ENCODE measurements at regions not wholly inside any gene's neighbourhood (a gene's known extent, or its start where the extent isn't known, plus 50 kb on each side); places are given as distances from the start of the nearest gene placed in this dataset.

DNA sequence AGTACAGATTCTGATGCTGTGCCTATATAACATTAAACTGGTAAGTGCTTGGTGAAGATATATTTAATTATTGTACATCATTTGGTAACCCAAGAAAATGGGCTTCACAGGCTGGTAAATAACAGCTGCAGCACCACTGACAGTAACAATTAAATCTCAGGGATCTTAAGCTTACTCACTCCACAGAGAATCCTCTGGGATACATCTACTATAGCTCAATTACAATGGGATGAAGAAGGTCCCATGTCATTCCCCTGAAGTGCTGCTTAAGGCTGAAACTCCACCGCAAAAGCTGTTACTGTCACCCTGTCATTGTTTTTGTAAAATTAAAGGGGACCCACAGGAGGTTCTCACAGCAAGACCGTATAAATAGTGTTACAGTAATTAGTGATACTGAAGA is 153.0 kb downstream of the IMPG2 start:
- no peak overlapping the region for H3K4me3 Mint-ChIP-seq
- no peak for DNase-seq
- H3K9me3 Mint-ChIP-seq: no peaks in the 10 kb centered on the region
- H3K4me1 Mint-ChIP-seq: peaks cover 5% of the 10 kb centered on the region
- H3K36me3 Mint-ChIP-seq (ENCODE audit: low read depth): no peaks in the 10 kb centered on the region
- TF ChIP-seq, protein P1, sequence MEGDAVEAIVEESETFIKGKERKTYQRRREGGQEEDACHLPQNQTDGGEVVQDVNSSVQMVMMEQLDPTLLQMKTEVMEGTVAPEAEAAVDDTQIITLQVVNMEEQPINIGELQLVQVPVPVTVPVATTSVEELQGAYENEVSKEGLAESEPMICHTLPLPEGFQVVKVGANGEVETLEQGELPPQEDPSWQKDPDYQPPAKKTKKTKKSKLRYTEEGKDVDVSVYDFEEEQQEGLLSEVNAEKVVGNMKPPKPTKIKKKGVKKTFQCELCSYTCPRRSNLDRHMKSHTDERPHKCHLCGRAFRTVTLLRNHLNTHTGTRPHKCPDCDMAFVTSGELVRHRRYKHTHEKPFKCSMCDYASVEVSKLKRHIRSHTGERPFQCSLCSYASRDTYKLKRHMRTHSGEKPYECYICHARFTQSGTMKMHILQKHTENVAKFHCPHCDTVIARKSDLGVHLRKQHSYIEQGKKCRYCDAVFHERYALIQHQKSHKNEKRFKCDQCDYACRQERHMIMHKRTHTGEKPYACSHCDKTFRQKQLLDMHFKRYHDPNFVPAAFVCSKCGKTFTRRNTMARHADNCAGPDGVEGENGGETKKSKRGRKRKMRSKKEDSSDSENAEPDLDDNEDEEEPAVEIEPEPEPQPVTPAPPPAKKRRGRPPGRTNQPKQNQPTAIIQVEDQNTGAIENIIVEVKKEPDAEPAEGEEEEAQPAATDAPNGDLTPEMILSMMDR (IDR thresholded peaks at IDR 0.05): no peak
- no peaks in the 10 kb centered on the region for H3K27me3 Mint-ChIP-seq (ENCODE audit: low read depth, poor library complexity)
- no peak overlapping the region for H3K27ac Mint-ChIP-seq

- Mint-ChIP-seq H3K4me3 (no peak overlapping the region), H3K4me1 (peaks cover 4% of the 10 kb centered on the region), H3K27me3 (ENCODE audit: low read depth, poor library complexity) (no peaks in the 10 kb centered on the region), H3K36me3 (ENCODE audit: low read depth) (no peaks in the 10 kb centered on the region), H3K27ac (no peak overlapping the region), H3K9me3 (no peaks in the 10 kb centered on the region)
- DNase-seq: no peak
- TF ChIP-seq, protein P1 (IDR thresholded peaks at IDR 0.05): no peak
Observed at GRCh38 chr3:101166150-101166549, 154.2 kb downstream of the IMPG2 start.

GRCh38 chr3:101163554-101163953 is 156.8 kb downstream of the IMPG2 start:
- no peak for DNase-seq
- TF ChIP-seq, protein P1 (IDR thresholded peaks at IDR 0.05): no peak
- Mint-ChIP-seq H3K27me3 (ENCODE audit: low read depth, poor library complexity) (peaks cover 3% of the 10 kb centered on the region), H3K27ac (no peak overlapping the region), H3K4me3 (no peak overlapping the region), H3K36me3 (ENCODE audit: low read depth) (no peaks in the 10 kb centered on the region), H3K9me3 (no peaks in the 10 kb centered on the region), H3K4me1 (no peaks in the 10 kb centered on the region)

DNA sequence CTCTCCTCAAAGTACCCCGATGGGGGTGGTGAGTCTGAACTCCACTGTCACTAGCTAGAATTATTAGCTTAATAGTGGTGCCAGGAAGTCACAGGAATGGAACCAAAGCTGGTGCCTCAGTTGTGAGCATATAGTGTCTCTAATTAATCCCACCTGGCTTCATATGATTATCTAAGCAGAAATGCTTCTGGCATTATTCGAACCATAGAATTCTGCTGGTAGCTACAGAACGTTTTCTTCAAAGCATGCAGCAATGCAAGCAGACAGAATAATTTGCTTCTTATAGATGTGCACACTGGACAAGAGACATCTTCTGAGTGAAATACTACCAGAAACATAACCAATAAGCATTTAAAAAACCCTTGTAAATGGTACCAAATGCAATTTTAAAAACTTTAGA is 160.9 kb downstream of the IMPG2 start:
- H3K27ac Mint-ChIP-seq: no peak overlapping the region

DNA sequence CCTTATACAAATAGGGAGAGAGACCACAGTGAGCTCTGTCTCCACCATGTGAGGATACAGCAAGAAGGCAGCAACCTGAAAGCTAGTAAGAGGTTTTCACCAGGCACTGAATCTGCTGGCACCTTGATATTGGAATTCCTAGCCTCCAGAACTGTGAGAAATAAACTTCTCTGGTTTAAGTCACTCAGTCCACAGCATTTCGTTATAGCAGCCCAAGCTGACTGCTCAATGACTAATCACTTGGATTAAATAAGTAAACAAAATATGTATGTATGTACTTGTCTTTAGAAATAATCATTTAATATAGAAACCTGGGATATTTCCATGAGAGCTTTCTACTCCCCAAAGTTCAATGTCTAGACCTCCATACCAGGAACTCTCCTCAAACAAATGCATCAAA is 162.0 kb downstream of the IMPG2 start:
- no peak overlapping the region for H3K4me3 Mint-ChIP-seq
- no peaks in the 10 kb centered on the region for H3K9me3 Mint-ChIP-seq
- H3K36me3 Mint-ChIP-seq (ENCODE audit: low read depth): no peaks in the 10 kb centered on the region
- no peak overlapping the region for H3K27ac Mint-ChIP-seq
- no peak for DNase-seq
- H3K27me3 Mint-ChIP-seq (ENCODE audit: low read depth, poor library complexity): peaks cover 3% of the 10 kb centered on the region
- no peaks in the 10 kb centered on the region for H3K4me1 Mint-ChIP-seq
- TF ChIP-seq, protein P1 (IDR thresholded peaks at IDR 0.05): no peak

More for the DNA sequence above, 160.9 kb downstream of the IMPG2 start:
- no peaks in the 10 kb centered on the region for H3K4me1 Mint-ChIP-seq
- no peak overlapping the region for H3K4me3 Mint-ChIP-seq
- TF ChIP-seq, protein P1 (IDR thresholded peaks at IDR 0.05): no peak
- no peaks in the 10 kb centered on the region for H3K36me3 Mint-ChIP-seq (ENCODE audit: low read depth)
- H3K27me3 Mint-ChIP-seq (ENCODE audit: low read depth, poor library complexity): peaks cover 3% of the 10 kb centered on the region
- no peak for DNase-seq
- H3K9me3 Mint-ChIP-seq: no peaks in the 10 kb centered on the region

GRCh38 chr3:101156787-101157345 is 163.5 kb downstream of the IMPG2 start:
- no peaks in the 10 kb centered on the region for H3K9me3 Mint-ChIP-seq
- DNase-seq: no peak
- H3K27me3 Mint-ChIP-seq (ENCODE audit: low read depth, poor library complexity): peaks cover 3% of the 10 kb centered on the region
- H3K4me3 Mint-ChIP-seq: no peak overlapping the region
- H3K4me1 Mint-ChIP-seq: no peaks in the 10 kb centered on the region
- no peak overlapping the region for H3K27ac Mint-ChIP-seq
- TF ChIP-seq, protein P1 (IDR thresholded peaks at IDR 0.05): no peak
- no peaks in the 10 kb centered on the region for H3K36me3 Mint-ChIP-seq (ENCODE audit: low read depth)
